Mesenchymal stem cell (in vitro differentiated cells and primary cell): ENCODE measurements at regions not wholly inside any gene's neighbourhood (a gene's known extent, or its start where the extent isn't known, plus 50 kb on each side); places are given as distances from the start of the nearest gene placed in this dataset.
A peak's percentile ranks its signal among the peaks of the same experiment; 100 is the strongest.

Source experiments
- DNase-seq: peaks from one replicate; pipeline ENCODE4 v3.0.0-alpha.2; 2013
- H2AFZ ChIP-seq: one replicate; pipeline ENCODE4 v1.6.1; 2013; ENCODE audit warnings: low read depth, mild to moderate bottlenecking, control low read depth, inconsistent platforms, low read length, moderate library complexity
- H2AK5ac ChIP-seq: 2 replicates; pipeline ENCODE4 v1.6.1; 2013; ENCODE audit warnings: low read length, moderate library complexity, mild to moderate bottlenecking, inconsistent platforms; ENCODE audit not compliant: severe bottlenecking
- H2BK120ac ChIP-seq: one replicate; pipeline ENCODE4 v1.6.1; 2013; ENCODE audit warnings: low read depth, mild to moderate bottlenecking, inconsistent platforms, low read length, moderate library complexity
- H2BK12ac ChIP-seq, 2 experiments: one replicate each; pipeline ENCODE4 v1.6.1; 2013; ENCODE audit warnings: inconsistent platforms in 2 of 2, low read length in 2 of 2, mild to moderate bottlenecking in 2 of 2, moderate library complexity in 2 of 2, control low read depth in 1 of 2
- H2BK15ac ChIP-seq: one replicate; pipeline ENCODE4 v1.6.1; 2013; ENCODE audit warnings: mild to moderate bottlenecking, low read depth, inconsistent platforms; ENCODE audit not compliant: poor library complexity, severe bottlenecking
- H2BK5ac ChIP-seq: 2 replicates; pipeline ENCODE4 v1.6.1; 2013; ENCODE audit warnings: low read depth, mild to moderate bottlenecking, low read length, control low read depth, inconsistent platforms; ENCODE audit not compliant: poor library complexity, severe bottlenecking
- H3K14ac ChIP-seq, 2 experiments: one replicate each; pipeline ENCODE4 v1.6.1; 2013; ENCODE audit warnings: inconsistent platforms in 2 of 2, low read length in 2 of 2, control low read depth in 1 of 2, mild to moderate bottlenecking in 1 of 2, moderate library complexity in 1 of 2
- H3K18ac ChIP-seq, 2 experiments: one replicate each; pipeline ENCODE4 v1.6.1; 2013; ENCODE audit warnings: inconsistent platforms in 2 of 2, low read length in 2 of 2, control low read depth in 1 of 2, low read depth in 1 of 2, mild to moderate bottlenecking in 1 of 2
- H3K23ac ChIP-seq, 2 experiments: one replicate each; pipeline ENCODE4 v1.6.1; 2013; ENCODE audit warnings: inconsistent platforms in 2 of 2, low read length in 2 of 2, mild to moderate bottlenecking in 2 of 2, moderate library complexity in 2 of 2, control low read depth in 1 of 2
- H3K27ac ChIP-seq: 2 replicates; pipeline ENCODE4 v1.5.1; 2013; ENCODE audit warnings: mild to moderate bottlenecking, moderate library complexity, low read length, control low read depth, inconsistent platforms; ENCODE audit not compliant: poor library complexity, severe bottlenecking
- H3K27me3 ChIP-seq, 2 experiments: 2 replicates each; pipeline versions ENCODE4 v1.6.1 to v1.7.0; 2013; ENCODE audit warnings: low read length in 2 of 2, mild to moderate bottlenecking in 2 of 2, moderate library complexity in 2 of 2, control low read depth in 1 of 2, inconsistent platforms in 1 of 2; ENCODE audit not compliant: control insufficient read depth in 1 of 2, insufficient read depth in 1 of 2
- H3K36me3 ChIP-seq, 2 experiments: 2 replicates each; pipeline versions ENCODE4 v1.6.1 to v1.7.0; 2013; ENCODE audit warnings: low read length in 2 of 2, control low read depth in 1 of 2, inconsistent platforms in 1 of 2, low read depth in 1 of 2, mild to moderate bottlenecking in 1 of 2; ENCODE audit not compliant: insufficient read depth in 2 of 2, control insufficient read depth in 1 of 2
- H3K4ac ChIP-seq, 2 experiments: one replicate each; pipeline ENCODE4 v1.6.1; 2013; ENCODE audit warnings: inconsistent platforms in 2 of 2, low read length in 2 of 2, mild to moderate bottlenecking in 2 of 2, moderate library complexity in 2 of 2, control low read depth in 1 of 2, low read depth in 1 of 2
- H3K4me1 ChIP-seq: 2 replicates; pipeline ENCODE4 v1.6.1; 2013; ENCODE audit warnings: low read depth, low read length, control low read depth; ENCODE audit not compliant: control insufficient read depth, insufficient read depth
- H3K4me2 ChIP-seq: 2 replicates; pipeline ENCODE4 v1.6.1; 2013; ENCODE audit warnings: low read length, mild to moderate bottlenecking, inconsistent platforms; ENCODE audit not compliant: poor library complexity, severe bottlenecking
- H3K4me3 ChIP-seq, 2 experiments: 2 replicates each; pipeline versions ENCODE4 v1.5.1 to v1.7.0; 2013; ENCODE audit warnings: low read length in 2 of 2, mild to moderate bottlenecking in 2 of 2, control low read depth in 1 of 2, low read depth in 1 of 2; ENCODE audit not compliant: insufficient read depth in 1 of 2
- H3K79me1 ChIP-seq: replicated peaks from 2 replicates; pipeline ENCODE4 v1.6.1; 2013; ENCODE audit warnings: mild to moderate bottlenecking, control low read depth, low read length, inconsistent platforms; ENCODE audit not compliant: poor library complexity, severe bottlenecking
- H3K9ac ChIP-seq: 2 replicates; pipeline ENCODE4 v1.7.0; 2013; ENCODE audit warnings: mild to moderate bottlenecking, low read length, moderate library complexity
- H3K9me3 ChIP-seq: 2 replicates; pipeline ENCODE4 v1.7.0; 2013; ENCODE audit warnings: mild to moderate bottlenecking, low read length; ENCODE audit not compliant: control insufficient read depth
- H4K8ac ChIP-seq: one replicate; pipeline ENCODE4 v1.6.1; 2013; ENCODE audit warnings: inconsistent platforms, mild to moderate bottlenecking, low read length, moderate library complexity
- H4K91ac ChIP-seq: one replicate; pipeline ENCODE4 v1.6.1; 2013; ENCODE audit warnings: mild to moderate bottlenecking, low read length, inconsistent platforms
- WGBS: methylation state at CpG from one replicate; pipeline ENCODE4 v1.1.7; 2013; ENCODE audit warnings: mixed read lengths; 5-methylcytosine and 5-hydroxymethylcytosine counted together

DNA sequence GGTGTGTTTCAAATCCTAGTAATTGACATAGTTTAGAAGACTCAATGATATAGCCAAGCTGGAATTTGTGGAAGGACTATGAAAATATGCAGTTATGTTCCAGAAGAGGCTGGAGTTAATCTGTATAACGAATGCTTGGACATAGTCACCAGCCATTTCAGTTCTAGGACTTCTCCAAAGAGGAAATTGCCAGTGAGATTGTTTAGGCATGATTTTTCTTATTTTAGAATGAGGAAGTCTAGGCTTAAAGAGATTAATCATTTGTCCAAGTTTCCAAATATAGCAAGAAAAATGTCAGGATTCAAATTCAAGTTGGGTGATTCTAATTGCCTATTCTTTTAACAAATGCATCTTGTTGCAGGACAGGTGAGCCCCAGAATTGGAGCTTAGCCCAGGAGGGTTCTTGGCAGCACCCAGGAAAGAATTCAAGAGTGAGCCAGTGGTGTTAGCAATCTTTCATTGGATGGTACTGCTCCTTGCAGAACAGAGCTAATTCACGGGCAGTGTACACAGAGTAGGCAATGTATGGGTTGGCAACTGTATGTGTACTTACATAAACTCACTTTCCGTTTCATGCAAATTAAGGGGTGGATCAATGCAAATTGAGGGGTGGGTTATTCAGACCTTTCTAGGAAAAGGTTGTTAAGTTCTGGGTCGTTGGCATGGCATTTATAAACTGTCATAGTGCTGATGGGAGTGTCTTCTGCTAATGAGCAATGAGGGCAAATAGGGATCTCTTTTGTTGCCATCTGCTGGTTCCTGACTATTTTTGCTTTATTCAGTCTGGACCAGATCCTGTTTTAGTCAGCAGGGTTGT, 763.1 kb upstream of the SLITRK1 start:
- H3K9me3 ChIP-seq, result peaks cover 2% of the 10 kb centered on the region
- H4K91ac ChIP-seq, result no peak overlapping the region
- H3K4me3 ChIP-seq, result no peak overlapping the region
- H2BK120ac ChIP-seq, result no peak overlapping the region
- H3K18ac ChIP-seq, result no peak overlapping the region
- no peaks in the 10 kb centered on the region for H3K79me1 ChIP-seq
- H4K8ac ChIP-seq, result no peak overlapping the region
- peak; percentile 35 for DNase-seq
- peak overlapping the region; percentile 69 for H3K27ac ChIP-seq
- H3K4me1 ChIP-seq, result no peaks in the 10 kb centered on the region
- H3K4me2 ChIP-seq, result no peak overlapping the region
- no peak overlapping the region for H3K9ac ChIP-seq
- no peak overlapping the region for H3K14ac ChIP-seq
- no peaks in the 10 kb centered on the region for H3K27me3 ChIP-seq
- H2BK12ac ChIP-seq, result no peak overlapping the region
- H3K36me3 ChIP-seq, result no peaks in the 10 kb centered on the region
- H2BK5ac ChIP-seq, result no peak overlapping the region
- H2AK5ac ChIP-seq, result peak overlapping the region; percentile 56
- WGBS, result 75% methylated on average over 4 of the region's 4 CpGs
- H3K23ac ChIP-seq, result no peak overlapping the region
- H2BK15ac ChIP-seq, result no peak overlapping the region
- H3K4ac ChIP-seq, result no peak overlapping the region
- no peak overlapping the region for H2AFZ ChIP-seq

DNA sequence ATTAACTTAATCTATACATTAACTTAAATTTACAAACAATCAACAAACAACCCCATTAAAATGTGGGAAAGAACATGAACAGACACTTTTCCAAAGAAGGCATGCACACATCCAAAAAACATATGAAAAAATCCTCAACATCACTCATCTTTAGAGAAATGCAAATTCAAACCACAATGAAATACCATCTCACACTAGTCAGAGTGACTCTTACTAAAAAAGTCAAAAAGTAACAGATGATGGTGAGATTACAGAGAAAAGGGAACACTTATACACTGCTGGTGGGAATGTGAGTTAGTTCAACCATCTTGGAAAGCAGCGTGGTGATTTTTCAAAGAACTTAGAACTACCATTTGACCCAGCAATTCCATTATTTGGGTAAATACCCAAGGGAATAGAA, 759.2 kb upstream of the SLITRK1 start:
- Histone ChIP-seq H4K8ac (no peak overlapping the region), H3K36me3 (no peaks in the 10 kb centered on the region), H3K4me3 (no peak overlapping the region), H2BK120ac (no peak overlapping the region), H3K4me1 (no peaks in the 10 kb centered on the region), H3K9ac (no peak overlapping the region), H3K27me3 (no peaks in the 10 kb centered on the region), H2BK15ac (no peak overlapping the region), H3K18ac (no peak overlapping the region), H2BK5ac (no peak overlapping the region), H3K4ac (no peak overlapping the region), H2BK12ac (no peak overlapping the region), H3K4me2 (no peak overlapping the region), H3K9me3 (peaks cover 6% of the 10 kb centered on the region), H3K27ac (peak overlapping the region; percentile 32), H3K79me1 (no peaks in the 10 kb centered on the region), H2AFZ (no peak overlapping the region), H4K91ac (no peak overlapping the region), H3K14ac (no peak overlapping the region), H2AK5ac (no peak overlapping the region), H3K23ac (no peak overlapping the region)
- 75% methylated on average over 1 of the region's 1 CpG for WGBS
- no peak for DNase-seq

DNA sequence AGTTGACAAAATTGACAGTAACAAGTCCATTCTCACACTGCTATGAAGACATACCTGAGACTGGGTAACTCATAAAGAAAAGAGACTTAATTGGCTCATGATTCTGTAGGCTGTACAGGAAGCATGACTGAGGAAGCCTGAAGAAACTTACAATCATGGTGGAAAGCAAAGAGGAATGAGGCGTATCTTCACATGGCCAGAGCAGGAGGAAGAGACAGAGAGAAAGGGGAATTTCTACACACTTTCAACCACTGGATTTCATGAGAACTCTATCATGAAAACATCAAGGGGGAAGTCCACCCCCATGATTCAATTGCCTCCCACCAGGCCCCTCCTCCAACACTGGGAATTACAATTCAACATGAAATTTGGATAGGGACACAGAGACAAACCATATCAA, 758.4 kb upstream of the SLITRK1 start:
- Histone ChIP-seq H3K9ac (no peak overlapping the region), H3K27ac (no peak overlapping the region), H2BK15ac (no peak overlapping the region), H3K18ac (no peak overlapping the region), H4K91ac (no peak overlapping the region), H2BK120ac (no peak overlapping the region), H3K36me3 (no peaks in the 10 kb centered on the region), H3K4me3 (no peak overlapping the region), H3K9me3 (peaks cover 6% of the 10 kb centered on the region), H2AK5ac (peak overlapping the region; percentile 59), H3K79me1 (no peaks in the 10 kb centered on the region), H4K8ac (no peak overlapping the region), H2BK5ac (no peak overlapping the region), H2AFZ (no peak overlapping the region), H3K4me2 (no peak overlapping the region), H3K4me1 (no peaks in the 10 kb centered on the region), H2BK12ac (no peak overlapping the region), H3K14ac (no peak overlapping the region), H3K27me3 (no peaks in the 10 kb centered on the region), H3K23ac (no peak overlapping the region), H3K4ac (no peak overlapping the region)
- no peak for DNase-seq
- 0% methylated on average over 1 of the region's 1 CpG for WGBS

GRCh38 chr13:84630476-84630875, 748.2 kb upstream of the SLITRK1 start:
- Histone ChIP-seq H3K4me3 (no peak overlapping the region), H3K4ac (no peak overlapping the region)
- 74% methylated on average over 3 of the region's 3 CpGs for WGBS

More at GRCh38 chr13:84630476-84630875, 748.2 kb upstream of the SLITRK1 start:
- Histone ChIP-seq H4K8ac (no peak overlapping the region), H2AFZ (no peak overlapping the region), H2BK12ac (no peak overlapping the region), H3K36me3 (no peaks in the 10 kb centered on the region), H3K27ac (peak overlapping the region; percentile 64), H3K14ac (no peak overlapping the region), H3K9me3 (no peaks in the 10 kb centered on the region), H2BK120ac (no peak overlapping the region), H3K4me2 (no peak overlapping the region), H3K27me3 (no peaks in the 10 kb centered on the region), H2AK5ac (no peak overlapping the region), H3K9ac (no peak overlapping the region), H2BK5ac (no peak overlapping the region), H3K23ac (no peak overlapping the region), H3K4me1 (no peaks in the 10 kb centered on the region), H3K18ac (no peak overlapping the region), H2BK15ac (no peak overlapping the region), H3K79me1 (no peaks in the 10 kb centered on the region), H4K91ac (no peak overlapping the region)
- peak; percentile 30 for DNase-seq
